Activated T-helper 1 cell treated with anti-CD3 and anti-CD28 coated beads, Interleukin-12 subunit alpha, Interleukin-12 subunit beta, Interleukin-2, Interleukin-4 antibody, amounts not matched to agents 30 ng/mL and 10 ng/mL and 1 ng/mL, durations not matched to agents 14 hours and 24 hours and 36 hours (primary cell): ENCODE measurements at regions not wholly inside any gene's neighbourhood (a gene's known extent, or its start where the extent isn't known, plus 50 kb on each side); places are given as distances from the start of the nearest gene placed in this dataset.
A peak's percentile ranks its signal among the peaks of the same experiment; 100 is the strongest.

ENCODE experiments used
- DNase-seq: peaks from one replicate; pipeline ENCODE4 v3.0.0; 2021; ENCODE audit warnings: low spot score
- H3K27ac Mint-ChIP-seq: one replicate; pipeline ENCODE4 v1.8.0; 2021; ENCODE audit warnings: mild to moderate bottlenecking, mixed read lengths
- H3K27me3 Mint-ChIP-seq: one replicate; pipeline ENCODE4 v1.8.0; 2022; ENCODE audit warnings: mild to moderate bottlenecking, moderate library complexity, mixed read lengths; ENCODE audit not compliant: insufficient read depth
- H3K36me3 Mint-ChIP-seq: one replicate; pipeline ENCODE4 v1.8.0; 2021; ENCODE audit warnings: low read depth, mixed read lengths
- H3K4me1 Mint-ChIP-seq: one replicate; pipeline ENCODE4 v1.8.0; 2021; ENCODE audit warnings: low read depth, mixed read lengths
- H3K4me3 Mint-ChIP-seq: one replicate; pipeline ENCODE4 v1.8.0; 2021; ENCODE audit warnings: mild to moderate bottlenecking, moderate library complexity, mixed read lengths
- H3K9me3 Mint-ChIP-seq: one replicate; pipeline ENCODE4 v1.8.0; 2021; ENCODE audit warnings: mixed read lengths
- intact Hi-C: fragments of 100-400 bp; cut with micrococcal nuclease; formaldehyde crosslinking; loops from one replicate; pipeline ENCODE4 v1.15.1; 2024

- Mint-ChIP-seq H3K27ac (peak overlapping the region; percentile 49), H3K36me3 (no peaks in the 10 kb centered on the region), H3K4me3 (no peak overlapping the region), H3K9me3 (no peaks in the 10 kb centered on the region), H3K27me3 (no peaks in the 10 kb centered on the region), H3K4me1 (peaks cover 7% of the 10 kb centered on the region)
- DNase-seq: peak; percentile 12
- intact Hi-C loops: no loop called here
These were observed 132.6 kb upstream of the COL8A1 start for GRCh38 chr3:99505646-99506269.

DNA sequence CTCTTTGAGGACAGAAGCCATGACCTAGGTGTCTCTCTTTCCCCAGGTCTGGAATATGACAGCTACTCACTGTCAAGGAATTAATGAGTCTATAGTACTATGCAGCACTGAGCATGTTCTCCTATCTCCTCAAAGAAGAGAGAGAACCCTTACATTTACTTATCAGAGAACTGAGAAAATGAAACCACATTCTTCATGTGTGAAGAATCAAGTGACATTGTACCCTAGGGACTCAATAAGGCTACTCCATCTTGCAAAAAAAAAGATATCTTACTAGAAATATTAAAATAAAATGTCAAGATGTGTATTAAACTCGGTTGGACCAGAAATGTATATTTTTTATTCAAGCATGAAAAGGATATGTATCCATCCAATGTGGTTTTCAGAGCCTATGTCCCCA, 133.2 kb upstream of the COL8A1 start:
- Mint-ChIP-seq H3K4me1 (peaks cover 7% of the 10 kb centered on the region), H3K9me3 (no peaks in the 10 kb centered on the region), H3K27me3 (no peaks in the 10 kb centered on the region), H3K4me3 (no peak overlapping the region), H3K36me3 (no peaks in the 10 kb centered on the region), H3K27ac (no peak overlapping the region)
- DNase-seq: no peak
- intact Hi-C loops: no loop called here

DNA sequence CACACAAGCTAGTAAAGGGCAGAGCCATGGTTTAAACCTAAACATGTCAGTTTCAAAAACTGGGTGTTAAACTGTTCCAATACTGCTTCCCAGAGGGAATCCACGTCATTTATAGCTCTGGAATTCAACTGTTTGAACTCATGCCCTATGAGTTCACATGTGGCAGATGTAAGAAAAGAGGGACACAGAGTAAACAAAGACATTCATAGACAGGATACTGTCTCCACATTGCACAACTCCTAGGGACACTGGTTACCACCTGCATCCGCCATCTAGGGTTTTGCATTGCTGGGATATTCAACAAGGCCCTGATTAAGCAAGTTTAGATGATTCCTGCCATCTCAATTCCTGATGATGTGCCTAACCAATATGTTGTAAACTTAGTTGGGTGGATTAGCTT, 134.1 kb upstream of the COL8A1 start:
- H3K27me3 Mint-ChIP-seq: no peaks in the 10 kb centered on the region
- intact Hi-C loops: no loop called here
- no peak overlapping the region for H3K4me3 Mint-ChIP-seq
- DNase-seq: no peak
- H3K9me3 Mint-ChIP-seq: no peaks in the 10 kb centered on the region
- peaks cover 7% of the 10 kb centered on the region for H3K4me1 Mint-ChIP-seq
- H3K36me3 Mint-ChIP-seq: no peaks in the 10 kb centered on the region
- H3K27ac Mint-ChIP-seq: no peak overlapping the region

DNA sequence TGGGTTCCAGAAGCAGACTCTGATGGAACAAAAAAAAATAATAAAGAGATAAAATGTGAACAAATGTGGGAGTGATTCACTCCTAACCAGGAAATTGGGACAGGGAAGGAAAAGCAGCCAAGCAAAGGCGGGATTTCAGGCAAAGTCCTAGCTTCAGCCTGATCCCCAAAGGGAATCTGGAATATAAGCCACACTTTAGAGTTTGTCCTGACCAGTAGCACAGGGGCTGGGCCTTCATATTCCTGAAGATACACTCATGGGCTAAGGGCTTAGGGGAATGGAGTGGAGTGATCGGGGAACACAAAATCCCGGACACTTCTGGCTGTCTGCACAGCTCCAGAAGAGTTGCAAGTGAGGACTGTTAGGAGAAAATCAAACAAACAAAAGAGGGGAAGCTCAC, 135.0 kb upstream of the COL8A1 start:
- Mint-ChIP-seq H3K9me3 (no peaks in the 10 kb centered on the region), H3K4me3 (no peak overlapping the region), H3K27me3 (no peaks in the 10 kb centered on the region), H3K4me1 (peaks cover 7% of the 10 kb centered on the region), H3K36me3 (no peaks in the 10 kb centered on the region), H3K27ac (no peak overlapping the region)
- no peak for DNase-seq
- intact Hi-C loops: no loop called here

GRCh38 chr3:99502871-99503270, 135.5 kb upstream of the COL8A1 start:
- intact Hi-C loops: no loop called here
- DNase-seq: no peak
- H3K4me1 Mint-ChIP-seq: peaks cover 7% of the 10 kb centered on the region
- H3K27ac Mint-ChIP-seq: no peak overlapping the region
- no peaks in the 10 kb centered on the region for H3K36me3 Mint-ChIP-seq
- H3K4me3 Mint-ChIP-seq: no peak overlapping the region
- no peaks in the 10 kb centered on the region for H3K9me3 Mint-ChIP-seq
- no peaks in the 10 kb centered on the region for H3K27me3 Mint-ChIP-seq

DNA sequence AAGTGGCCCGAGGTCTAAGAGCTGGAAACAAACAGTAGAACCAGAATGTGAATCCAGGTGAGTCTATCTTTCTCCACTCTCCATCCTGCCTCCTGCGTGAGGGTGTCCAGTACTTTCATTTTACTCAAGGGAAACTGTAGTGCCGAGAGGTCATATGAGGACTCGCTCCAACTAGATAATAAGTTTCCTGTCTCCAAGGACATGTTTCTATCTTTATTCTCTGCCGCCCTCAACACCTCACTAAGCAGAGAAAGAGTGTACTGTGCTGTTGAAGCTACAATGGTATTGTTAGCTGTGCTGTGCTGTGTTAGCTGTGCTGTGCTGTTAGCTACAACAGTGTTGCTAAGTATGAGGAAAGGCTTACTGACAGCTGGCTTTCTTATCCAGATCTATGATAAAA, 137.9 kb upstream of the COL8A1 start:
- H3K9me3 Mint-ChIP-seq: no peaks in the 10 kb centered on the region
- H3K27ac Mint-ChIP-seq: no peak overlapping the region
- intact Hi-C loops: no loop called here
- H3K36me3 Mint-ChIP-seq: no peaks in the 10 kb centered on the region
- peaks cover under 1% of the 10 kb centered on the region for H3K4me1 Mint-ChIP-seq
- no peak for DNase-seq
- no peak overlapping the region for H3K4me3 Mint-ChIP-seq
- H3K27me3 Mint-ChIP-seq: no peaks in the 10 kb centered on the region

DNA sequence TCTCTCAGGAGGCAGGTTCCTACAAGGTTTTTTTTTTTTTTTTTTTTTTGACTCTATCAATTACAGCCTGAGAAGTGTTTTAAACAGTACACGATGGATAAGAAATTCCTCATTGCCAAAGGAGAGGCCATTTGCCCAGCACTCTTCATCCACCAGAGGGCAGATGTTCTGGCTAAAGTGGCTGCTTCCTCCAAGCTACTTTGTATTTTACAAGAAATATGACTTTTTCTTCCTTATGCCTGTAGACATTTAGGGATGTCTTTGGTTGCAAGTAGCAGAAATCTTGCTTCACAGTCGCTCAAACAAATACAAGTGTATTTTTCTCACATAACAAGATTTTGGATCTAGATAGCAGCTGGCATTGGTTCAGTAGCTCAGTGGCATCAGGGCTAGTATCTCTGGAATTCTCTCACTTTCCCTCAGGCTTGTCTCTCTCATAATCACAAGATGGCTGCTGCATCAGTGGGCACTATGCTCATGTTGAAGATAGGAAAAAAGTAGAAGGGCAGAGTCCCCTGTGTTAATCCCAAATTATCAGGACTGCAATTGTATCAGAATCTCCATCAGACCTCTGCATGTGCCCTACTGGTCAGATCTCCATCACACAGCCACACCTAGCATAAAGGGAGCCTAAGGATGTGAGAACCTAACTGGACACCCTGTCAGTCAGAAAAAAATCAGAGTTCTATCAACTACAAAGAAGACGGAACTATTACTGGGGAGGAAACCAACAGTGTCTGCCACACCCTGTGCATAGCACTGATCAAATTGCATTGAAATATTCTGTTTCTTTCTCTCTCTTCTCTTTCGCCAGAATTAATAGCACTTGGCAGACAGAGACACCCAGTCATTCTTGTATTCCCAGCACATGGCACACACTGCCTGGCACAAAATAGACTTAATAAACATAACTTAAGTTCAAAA, 138.9 kb upstream of the COL8A1 start:
- H3K27ac Mint-ChIP-seq: no peak overlapping the region
- H3K9me3 Mint-ChIP-seq: no peaks in the 10 kb centered on the region

GRCh38 chr3:99498550-99499234, 139.7 kb upstream of the COL8A1 start:
- Mint-ChIP-seq H3K4me1 (no peaks in the 10 kb centered on the region), H3K27ac (no peak overlapping the region), H3K9me3 (no peaks in the 10 kb centered on the region), H3K36me3 (no peaks in the 10 kb centered on the region), H3K4me3 (no peak overlapping the region), H3K27me3 (no peaks in the 10 kb centered on the region)
- intact Hi-C loops: loop anchor here (1.0 to 2.0 kb wide), 3 partner anchors 34 to 255 kb away; no protein-coding TSS in a partner anchor
- no peak for DNase-seq

More for the DNA sequence above, 138.9 kb upstream of the COL8A1 start:
- Mint-ChIP-seq H3K4me3 (no peak overlapping the region), H3K36me3 (no peaks in the 10 kb centered on the region), H3K4me1 (no peaks in the 10 kb centered on the region), H3K27me3 (no peaks in the 10 kb centered on the region)
- intact Hi-C loops: loop anchor here (1.0 to 2.0 kb wide), 3 partner anchors 33 to 254 kb away; no protein-coding TSS in a partner anchor
- no peak for DNase-seq

- Mint-ChIP-seq H3K9me3 (peaks cover 11% of the 10 kb centered on the region), H3K4me3 (no peak overlapping the region), H3K27me3 (no peaks in the 10 kb centered on the region), H3K27ac (no peak overlapping the region), H3K4me1 (no peaks in the 10 kb centered on the region), H3K36me3 (no peaks in the 10 kb centered on the region)
- intact Hi-C loops: no loop called here
- DNase-seq: no peak
These were observed 150.5 kb upstream of the COL8A1 start for GRCh38 chr3:99487894-99488293.

- H3K27me3 Mint-ChIP-seq: no peaks in the 10 kb centered on the region
- H3K9me3 Mint-ChIP-seq: peaks cover 3% of the 10 kb centered on the region
- no peak for DNase-seq
- no peaks in the 10 kb centered on the region for H3K4me1 Mint-ChIP-seq
- no peaks in the 10 kb centered on the region for H3K36me3 Mint-ChIP-seq
- intact Hi-C loops: no loop called here
- H3K27ac Mint-ChIP-seq: no peak overlapping the region
- H3K4me3 Mint-ChIP-seq: no peak overlapping the region
These were observed 153.1 kb upstream of the COL8A1 start for GRCh38 chr3:99485286-99485685.

DNA sequence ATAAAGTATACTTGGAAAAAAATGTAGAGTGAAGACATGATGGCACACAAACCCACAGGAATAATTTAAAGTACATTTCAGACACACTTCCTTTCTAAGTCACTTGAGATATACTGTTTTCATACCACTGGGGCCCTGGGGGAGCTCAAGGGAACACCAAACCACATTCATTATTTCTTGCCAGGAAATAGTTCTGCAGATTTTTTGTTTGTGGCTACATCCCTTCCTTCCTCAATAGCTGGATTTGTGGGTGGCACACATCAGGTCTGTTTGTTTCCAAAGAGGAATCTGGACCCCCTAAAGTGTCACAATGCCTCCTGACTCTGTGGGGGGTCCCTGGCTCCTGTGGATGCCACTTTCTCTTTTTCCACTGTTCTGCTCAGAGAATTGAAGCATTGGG, 153.5 kb upstream of the COL8A1 start:
- intact Hi-C loops: no loop called here
- Mint-ChIP-seq H3K36me3 (no peaks in the 10 kb centered on the region), H3K27ac (no peak overlapping the region), H3K4me1 (no peaks in the 10 kb centered on the region), H3K4me3 (no peak overlapping the region), H3K9me3 (peaks cover 3% of the 10 kb centered on the region), H3K27me3 (no peaks in the 10 kb centered on the region)
- no peak for DNase-seq

- H3K4me1 Mint-ChIP-seq: no peaks in the 10 kb centered on the region
- peaks cover 3% of the 10 kb centered on the region for H3K9me3 Mint-ChIP-seq
- no peak overlapping the region for H3K27ac Mint-ChIP-seq
- H3K4me3 Mint-ChIP-seq: no peak overlapping the region
- intact Hi-C loops: no loop called here
- DNase-seq: no peak
- no peaks in the 10 kb centered on the region for H3K36me3 Mint-ChIP-seq
- no peaks in the 10 kb centered on the region for H3K27me3 Mint-ChIP-seq
These were observed 154.6 kb upstream of the COL8A1 start for GRCh38 chr3:99483841-99484240.

GRCh38 chr3:99482191-99482590, 156.2 kb upstream of the COL8A1 start:
- Mint-ChIP-seq H3K9me3 (peaks cover 3% of the 10 kb centered on the region), H3K36me3 (no peaks in the 10 kb centered on the region), H3K4me1 (no peaks in the 10 kb centered on the region), H3K4me3 (no peak overlapping the region), H3K27ac (no peak overlapping the region), H3K27me3 (no peaks in the 10 kb centered on the region)
- no peak for DNase-seq
- intact Hi-C loops: no loop called here
